ENCODE measurements at regions not wholly inside any gene's neighbourhood (a gene's known extent, or its start where the extent isn't known, plus 50 kb on each side); places are given as distances from the start of the nearest gene placed in this dataset.
"Not testable (repeated sequence)": the region's sequence is repeated elsewhere in the genome, so short reads cannot be mapped to it uniquely, and the experiment has no call there.

GRCh38 chr14:34098045-34098984 is 147.4 kb upstream of the EGLN3 start:
- peak; percentile 27 for DNase-seq (ENCODE audit: low read depth)

DNA sequence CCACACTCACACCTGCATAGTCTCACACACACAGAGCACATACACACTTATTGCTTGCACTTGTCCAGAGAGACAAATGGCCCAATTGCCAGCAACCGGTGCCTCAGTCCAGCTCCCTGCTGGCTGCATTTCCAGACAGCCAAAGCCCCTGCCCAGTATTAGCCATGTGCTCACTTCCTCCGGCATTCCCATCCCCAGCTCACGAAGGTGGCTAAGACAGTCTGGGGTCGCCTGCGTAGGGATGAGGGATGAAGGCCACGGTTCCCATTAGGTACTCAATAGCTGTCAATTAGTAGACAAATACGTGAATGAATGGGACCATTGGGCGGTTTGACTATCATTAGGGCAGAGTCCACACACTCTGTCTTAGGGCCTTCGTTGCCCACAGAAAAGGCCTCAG is 146.8 kb upstream of the EGLN3 start:
- no peak for DNase-seq (ENCODE audit: low read depth)

DNA sequence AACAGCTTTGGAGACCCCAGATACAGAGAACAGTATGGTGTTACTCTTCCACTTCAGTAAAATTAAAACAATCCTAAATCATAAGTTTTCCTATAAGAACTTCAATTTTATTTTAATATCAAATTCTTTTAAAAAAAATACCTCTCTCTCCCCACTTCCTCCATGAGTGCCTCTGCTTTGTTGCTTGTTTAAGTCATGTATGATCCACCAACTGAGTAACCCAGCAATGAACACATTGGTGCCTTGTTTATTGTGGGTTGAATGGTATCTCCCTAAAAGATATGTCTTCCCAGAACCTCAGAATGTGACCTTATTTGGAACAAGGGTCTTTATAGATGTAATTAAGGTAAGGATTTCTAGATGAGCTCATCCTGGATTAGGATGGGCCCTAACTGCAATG is 143.5 kb upstream of the EGLN3 start:
- no peak for DNase-seq (ENCODE audit: low read depth)

DNA sequence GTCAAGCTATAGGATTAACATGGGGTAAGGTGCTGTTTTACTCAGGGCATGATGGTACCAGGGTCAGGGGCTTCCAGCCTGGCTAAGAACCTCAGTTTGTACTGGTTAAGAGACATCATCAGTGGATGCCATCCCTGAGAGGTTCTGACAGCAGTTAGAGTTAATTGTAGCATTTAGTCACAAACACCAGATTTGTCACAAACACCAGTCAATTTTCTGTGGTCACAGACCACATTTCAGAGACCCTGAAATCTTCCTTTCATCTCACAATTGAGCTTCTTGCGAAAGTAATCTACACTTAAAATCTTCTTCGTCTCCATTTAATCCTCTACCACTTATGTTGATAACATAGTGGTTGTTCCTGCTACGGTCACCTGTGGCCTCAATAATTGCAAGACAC is 143.0 kb upstream of the EGLN3 start:
- DNase-seq (ENCODE audit: low read depth), result no peak

- no peak for DNase-seq (ENCODE audit: low read depth)
Observed at GRCh38 chr14:34090451-34090850, 139.6 kb upstream of the EGLN3 start.

- no peak for DNase-seq (ENCODE audit: low read depth)
Observed at GRCh38 chr14:34088914-34089313, 138.0 kb upstream of the EGLN3 start.

GRCh38 chr14:34087571-34087970 is 136.7 kb upstream of the EGLN3 start:
- no peak for DNase-seq (ENCODE audit: low read depth)

DNA sequence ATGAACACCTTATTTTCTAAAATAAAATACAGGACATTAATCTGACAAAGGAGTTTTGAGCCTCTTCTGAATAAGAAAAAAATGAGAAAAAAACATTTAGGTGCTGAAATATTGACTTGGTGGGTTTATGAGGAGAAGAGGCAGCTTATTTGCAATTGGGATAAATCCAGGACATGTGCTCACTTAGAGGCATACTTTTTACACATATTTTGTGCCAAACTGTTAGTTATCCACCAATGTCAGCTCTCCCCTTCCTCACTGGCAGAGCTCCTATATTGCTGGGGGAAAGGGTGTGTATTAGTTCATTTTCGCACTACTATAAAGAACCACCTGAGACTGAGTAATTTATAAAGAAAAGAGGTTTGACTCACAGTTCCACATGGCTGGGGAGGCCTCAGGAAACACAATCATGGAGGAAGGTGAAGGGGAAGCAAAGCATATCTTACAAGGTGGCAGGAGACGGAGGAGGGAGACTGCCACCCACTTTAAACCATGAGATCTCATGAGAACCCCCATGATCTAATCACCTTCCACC is 135.4 kb upstream of the EGLN3 start:
- DNase-seq (ENCODE audit: low read depth), result no peak

- no peak for DNase-seq (ENCODE audit: low read depth)
Observed at GRCh38 chr14:34085695-34086094, 134.8 kb upstream of the EGLN3 start.

DNA sequence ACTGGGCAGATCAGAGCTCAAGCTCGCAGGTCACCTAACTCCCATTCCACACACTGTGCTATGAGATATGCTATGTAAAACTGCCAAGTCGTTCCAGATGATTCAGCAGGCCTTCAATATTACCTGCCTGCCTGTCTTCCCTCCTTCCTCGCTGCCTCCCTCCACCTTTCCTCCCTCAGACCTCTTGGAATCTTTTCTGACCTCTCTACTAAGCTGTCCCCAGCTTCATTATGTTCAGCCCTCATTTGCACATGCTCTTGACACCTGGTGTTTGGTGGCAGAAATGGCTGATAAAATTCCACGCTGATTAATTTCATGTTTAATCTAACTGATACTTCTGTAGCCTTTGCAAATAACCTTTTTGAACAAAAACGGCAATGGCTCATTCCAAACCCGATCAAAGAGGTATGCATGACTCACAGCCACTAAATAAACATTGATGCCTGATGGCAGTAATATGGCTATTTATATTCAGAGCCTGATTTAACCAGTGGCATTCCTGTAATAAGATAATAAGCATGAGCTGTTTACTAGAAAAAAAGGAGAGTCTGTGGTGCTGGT is 130.8 kb upstream of the EGLN3 start:
- DNase-seq (ENCODE audit: low read depth), result peak; percentile 64

- DNase-seq (ENCODE audit: low read depth), result peak; percentile 62
Observed at GRCh38 chr14:34081101-34081575, 130.3 kb upstream of the EGLN3 start.

- DNase-seq (ENCODE audit: low read depth), result not testable (repeated sequence)
Observed at GRCh38 chr14:34079643-34080042, 128.8 kb upstream of the EGLN3 start.

- DNase-seq (ENCODE audit: low read depth), result peak; percentile 26
Observed at GRCh38 chr14:34078117-34078743, 127.4 kb upstream of the EGLN3 start.

DNA sequence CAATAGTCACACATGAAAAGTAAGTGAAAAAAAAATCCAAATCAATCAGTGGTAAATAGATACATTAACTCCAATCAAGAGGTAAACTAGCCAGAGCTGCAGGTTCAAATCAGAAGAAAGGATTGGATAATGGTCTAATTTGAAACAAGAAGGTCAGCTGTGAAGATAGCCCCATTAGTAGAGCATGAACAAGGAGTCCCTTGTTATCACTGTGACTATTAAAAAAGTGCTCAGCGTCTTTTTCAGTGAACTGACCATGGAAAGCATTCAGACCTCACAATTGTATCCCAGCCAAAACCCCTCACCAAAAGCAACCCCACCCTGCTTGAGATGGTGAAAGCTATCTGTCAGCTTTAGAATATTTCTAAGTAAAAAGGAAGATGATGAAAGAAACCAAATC is 125.0 kb upstream of the EGLN3 start:
- no peak for DNase-seq (ENCODE audit: low read depth)

GRCh38 chr14:34075042-34075744 is 124.3 kb upstream of the EGLN3 start:
- DNase-seq (ENCODE audit: low read depth), result no peak

DNA sequence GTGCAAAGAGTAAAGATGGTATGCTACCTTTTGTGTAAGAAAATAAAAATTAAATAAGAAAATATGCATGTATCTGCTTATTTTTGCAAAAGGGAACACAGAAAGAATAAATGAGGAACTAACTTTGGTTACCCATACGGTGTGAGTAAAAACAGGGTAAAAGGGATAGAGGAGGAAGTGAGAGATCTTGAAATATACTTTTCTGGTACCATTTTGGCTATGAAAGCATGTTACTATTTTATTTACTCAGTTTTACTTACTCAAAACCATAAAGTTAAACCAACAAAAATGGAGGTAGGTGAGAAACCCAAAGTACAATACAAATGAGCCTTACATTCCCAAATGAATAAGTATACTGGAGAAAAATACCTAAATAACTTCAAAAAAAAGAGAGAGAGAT is 122.0 kb upstream of the EGLN3 start:
- no peak for DNase-seq (ENCODE audit: low read depth)

GRCh38 chr14:34072401-34072800 is 121.5 kb upstream of the EGLN3 start:
- DNase-seq (ENCODE audit: low read depth), result no peak

- no peak for DNase-seq (ENCODE audit: low read depth)
Observed at GRCh38 chr14:34070917-34071407, 120.1 kb upstream of the EGLN3 start.

- no peak for DNase-seq (ENCODE audit: low read depth)
Observed at GRCh38 chr14:34069854-34070582, 119.1 kb upstream of the EGLN3 start.

DNA sequence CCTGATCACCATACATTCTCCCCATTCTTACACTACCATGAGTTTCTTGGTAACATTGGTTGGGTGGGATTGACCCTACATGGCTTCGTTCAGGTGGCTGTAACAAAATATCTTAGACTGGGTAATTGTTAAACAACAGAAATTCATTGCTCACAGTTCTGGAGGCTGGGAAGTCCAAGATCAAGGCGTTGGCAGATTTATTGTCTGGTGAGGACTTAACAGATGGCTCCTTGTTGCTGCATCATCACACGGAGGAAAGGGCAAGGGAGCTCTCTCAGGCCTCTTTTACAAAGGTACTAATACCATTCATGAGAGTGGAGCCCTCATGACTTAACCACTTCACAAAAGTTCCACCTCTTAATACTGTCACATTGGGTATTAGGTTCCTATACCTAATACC is 116.7 kb upstream of the EGLN3 start:
- DNase-seq (ENCODE audit: low read depth), result no peak
